ENCODE measurements at regions not wholly inside any gene's neighbourhood (a gene's known extent, or its start where the extent isn't known, plus 50 kb on each side); places are given as distances from the start of the nearest gene placed in this dataset.

DNA sequence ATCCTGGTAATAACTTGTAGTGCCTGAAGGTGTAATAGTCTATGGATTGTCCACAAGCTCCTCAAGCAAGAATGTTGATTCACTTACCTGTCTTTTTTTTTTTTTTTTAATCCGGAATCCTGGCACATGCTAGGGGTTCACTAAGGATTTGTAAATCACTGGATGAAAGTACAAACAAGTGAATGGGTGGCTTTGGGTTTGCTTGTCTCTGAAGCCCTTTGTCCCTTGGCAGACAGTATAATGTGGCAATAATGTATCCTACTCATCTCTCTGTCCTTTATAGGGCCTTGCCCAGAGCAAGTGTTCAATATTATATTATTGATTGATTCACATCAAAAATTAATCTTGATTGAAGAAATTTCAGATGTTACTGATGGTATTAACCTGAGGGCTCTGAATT is 334.0 kb upstream of the CPEB2 start:
- DNase-seq = no peak

DNA sequence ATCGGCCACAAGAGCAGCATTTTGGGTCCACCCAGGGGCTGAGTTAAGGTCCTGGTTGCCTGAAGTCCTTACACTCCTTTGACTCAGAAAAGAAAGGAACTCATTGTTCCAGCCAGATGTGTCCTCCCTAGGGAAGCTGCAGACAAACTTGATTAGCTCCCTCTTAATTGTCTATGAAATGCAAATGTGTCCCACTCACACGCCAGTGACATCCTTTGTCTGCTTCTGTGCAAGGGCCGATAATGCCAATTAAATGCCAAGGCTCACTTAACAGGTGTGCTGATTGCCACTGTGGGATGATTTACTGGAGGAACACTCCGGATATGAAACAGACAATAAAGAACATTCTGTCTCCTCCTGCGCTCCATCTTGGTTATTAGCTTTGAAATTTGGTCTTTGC is 332.9 kb upstream of the CPEB2 start:
- no peak for DNase-seq

DNA sequence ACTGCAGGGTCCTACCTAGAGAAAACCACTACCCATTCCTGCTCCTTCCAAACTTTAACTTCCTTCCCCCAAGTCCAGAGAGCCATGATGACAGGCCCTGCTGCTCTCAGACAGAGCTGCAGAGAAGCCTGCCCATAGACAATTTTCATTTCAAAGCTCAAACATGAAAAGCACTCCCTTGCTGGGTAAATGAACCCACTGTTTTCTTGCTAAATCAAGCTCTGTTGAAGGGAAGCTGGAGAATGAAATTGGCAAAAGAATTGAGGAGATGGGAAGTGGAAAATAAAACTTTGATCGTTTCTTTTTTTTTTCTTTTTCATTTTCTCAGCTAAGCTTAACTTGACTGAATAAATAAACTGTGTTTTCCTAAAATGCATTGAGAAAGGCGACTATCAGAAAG is 331.1 kb upstream of the CPEB2 start:
- DNase-seq = no peak

DNA sequence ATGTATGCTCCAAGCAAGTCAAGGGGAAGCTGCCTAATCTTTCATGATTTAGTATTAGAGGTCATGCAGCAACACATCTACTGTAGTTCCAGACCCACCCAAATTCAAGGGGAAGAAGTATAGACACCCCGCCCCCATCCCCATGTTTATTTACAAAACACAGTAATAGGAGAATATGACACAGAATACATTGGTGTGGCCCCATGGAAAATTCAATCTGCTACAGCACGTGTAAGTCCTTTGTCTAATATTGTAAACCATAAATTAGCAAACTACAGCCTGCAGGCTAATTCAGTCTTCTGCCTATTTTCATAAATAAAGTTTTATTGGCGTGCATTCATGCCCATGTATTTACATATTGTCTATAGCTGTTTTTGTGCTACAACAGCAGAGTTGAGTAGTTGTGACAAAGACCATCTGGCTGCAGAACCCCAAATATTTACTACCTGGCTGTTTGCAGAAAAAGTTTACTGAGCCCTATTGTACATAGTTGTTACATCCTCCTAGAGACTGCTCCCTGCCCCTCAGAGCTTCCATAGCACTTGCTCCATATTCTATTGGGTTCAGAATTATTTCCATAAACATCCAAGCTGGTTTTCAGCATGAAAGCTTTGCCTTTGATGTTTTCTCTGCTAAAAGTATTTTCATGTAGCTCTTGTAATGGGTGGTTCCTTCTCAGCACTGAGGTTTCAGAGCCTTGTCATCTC is 326.8 kb upstream of the CPEB2 start:
- no peak for DNase-seq

DNA sequence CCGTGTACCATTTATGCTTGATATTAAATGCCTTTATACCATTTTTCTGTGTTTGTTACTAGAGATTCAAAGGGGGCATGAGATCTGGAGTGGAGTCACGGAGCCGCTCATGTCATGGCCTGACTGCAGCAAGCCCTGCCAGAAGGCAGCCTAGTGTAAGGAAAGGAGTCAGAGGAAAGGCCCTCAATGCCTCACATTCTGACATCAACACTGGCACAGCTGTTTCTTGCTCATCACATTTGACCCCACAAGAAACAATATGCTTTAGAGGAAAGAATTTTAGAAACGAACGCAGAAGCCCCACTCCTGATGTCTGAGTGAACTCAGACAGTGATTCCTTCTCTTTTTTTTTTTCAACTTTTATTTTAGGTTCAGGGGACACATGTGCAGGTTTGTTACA is 322.4 kb upstream of the CPEB2 start:
- DNase-seq = no peak

DNA sequence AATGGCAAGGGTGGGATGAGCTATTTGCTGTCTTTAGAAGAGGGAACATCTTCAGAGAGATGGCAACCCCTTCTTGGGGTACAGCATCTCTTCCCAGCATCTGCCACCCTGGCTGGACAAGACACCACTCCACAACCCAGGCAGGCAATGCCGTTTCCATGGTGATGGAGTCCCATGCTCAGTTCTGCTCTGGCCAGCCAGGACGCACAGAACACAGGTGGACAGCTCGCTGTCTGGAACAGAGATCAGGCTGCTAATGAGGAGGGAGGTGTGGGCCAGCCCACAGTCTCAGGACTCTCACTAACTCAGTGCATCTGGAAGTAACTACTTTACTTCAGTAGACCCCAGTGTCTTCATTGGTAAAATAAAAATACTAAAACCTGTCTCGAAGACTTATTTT is 321.0 kb upstream of the CPEB2 start:
- no peak for DNase-seq

DNA sequence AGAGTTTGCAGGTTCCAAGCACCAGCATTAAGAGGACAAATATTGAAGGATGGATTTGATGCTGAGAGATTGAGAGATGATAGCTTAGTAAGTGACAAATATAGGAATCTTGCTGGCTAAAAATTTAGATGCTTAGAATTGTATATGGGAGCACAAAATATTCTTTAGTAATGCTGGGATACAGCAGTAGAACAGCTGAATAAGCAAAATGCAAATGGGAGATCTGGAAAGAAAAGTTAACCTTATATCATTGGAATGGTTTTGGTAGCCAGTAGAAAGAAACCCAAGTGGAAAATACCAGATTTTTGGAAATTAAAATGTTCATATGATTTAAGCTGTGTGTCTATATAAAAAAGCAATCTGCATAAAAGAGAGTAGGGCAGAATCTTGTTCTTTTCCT is 308.6 kb upstream of the CPEB2 start:
- no peak for DNase-seq

DNA sequence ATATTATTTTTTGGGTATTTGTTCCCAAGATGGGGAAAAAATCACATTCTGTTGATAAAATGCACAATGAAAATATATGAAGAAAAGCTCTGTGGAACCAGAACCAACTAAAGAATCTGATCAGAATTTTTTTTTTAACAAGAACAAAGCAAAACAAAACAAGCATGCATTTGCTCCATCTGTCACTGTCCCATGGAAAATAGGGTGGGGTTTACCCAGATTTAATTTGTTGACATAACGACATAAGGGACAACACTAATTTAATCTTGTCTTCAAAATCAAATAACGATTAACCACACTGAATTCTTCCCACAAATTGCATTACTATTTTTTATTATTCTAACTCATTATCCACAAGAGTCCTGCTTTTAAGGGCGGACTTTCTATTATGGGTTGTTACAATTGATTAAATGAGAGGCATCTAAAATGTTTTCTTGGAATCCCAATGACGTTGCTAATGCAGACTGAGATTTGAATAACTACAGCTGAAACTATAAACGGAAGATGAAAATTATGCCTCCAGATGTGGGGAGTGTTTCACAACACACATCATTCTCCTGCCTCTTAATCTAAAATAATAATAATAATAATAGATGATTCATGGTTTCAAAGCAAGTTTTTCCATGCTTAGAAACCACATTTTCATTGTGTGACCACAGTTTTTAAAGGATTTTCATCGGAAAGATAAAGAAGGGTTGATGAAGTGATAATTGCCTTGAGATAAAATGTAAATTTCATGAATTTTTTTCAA is 307.0 kb upstream of the CPEB2 start:
- DNase-seq = no peak

DNA sequence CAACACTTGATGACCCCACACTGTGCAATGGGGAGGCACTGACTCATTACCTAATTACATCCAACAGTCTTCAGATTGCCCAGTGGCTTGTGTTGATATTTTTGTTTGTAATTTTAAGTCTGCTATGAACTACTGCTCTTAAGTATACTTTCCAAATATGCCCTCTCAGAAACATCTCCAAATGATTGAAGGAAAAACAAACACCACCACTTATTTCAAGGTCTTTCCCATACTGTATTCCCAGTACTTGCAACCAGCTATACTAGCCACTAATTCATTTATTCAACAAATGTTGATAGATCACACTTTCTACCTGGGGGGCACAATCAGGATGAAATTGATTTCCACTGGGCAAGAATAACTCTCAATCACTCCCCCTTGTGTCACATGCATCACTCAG is 302.2 kb upstream of the CPEB2 start:
- no peak for DNase-seq

DNA sequence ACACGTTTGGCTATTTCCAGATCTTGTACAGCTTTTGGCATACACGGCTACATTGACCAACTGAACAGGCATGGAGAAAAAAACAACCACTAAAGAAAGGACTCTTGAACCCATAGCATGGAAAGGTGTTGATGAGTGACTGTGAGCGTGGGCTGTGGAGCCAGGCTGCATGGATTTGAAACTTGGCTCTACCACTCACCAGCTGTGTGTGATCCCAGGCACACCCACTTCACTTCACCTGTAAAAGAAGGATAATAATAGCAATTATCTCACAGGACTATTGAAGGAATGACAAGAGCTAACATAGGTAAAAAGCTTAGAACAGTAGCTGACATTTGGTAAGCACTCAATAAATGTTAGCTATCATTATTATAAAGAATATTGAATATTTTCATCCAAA is 301.7 kb upstream of the CPEB2 start:
- DNase-seq = no peak

DNA sequence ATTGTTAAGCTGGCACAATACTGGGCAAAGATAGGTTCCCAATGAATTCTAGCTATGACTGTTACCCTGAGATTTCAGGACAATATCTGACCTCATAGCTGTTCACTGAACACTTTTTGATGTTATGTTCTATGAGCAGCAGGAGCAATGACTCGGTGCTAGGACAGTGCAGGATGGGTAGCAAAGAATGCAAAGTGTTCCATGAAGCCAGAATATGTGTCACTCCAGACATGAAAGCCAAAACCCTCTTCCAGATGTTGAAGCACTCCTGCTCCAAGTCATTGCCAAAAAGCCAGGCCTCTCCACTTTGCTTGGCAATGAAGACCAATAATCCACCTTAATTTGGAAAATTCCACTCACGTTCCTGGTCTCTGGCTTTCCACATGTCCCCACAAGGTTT is 300.9 kb upstream of the CPEB2 start:
- no peak for DNase-seq

DNA sequence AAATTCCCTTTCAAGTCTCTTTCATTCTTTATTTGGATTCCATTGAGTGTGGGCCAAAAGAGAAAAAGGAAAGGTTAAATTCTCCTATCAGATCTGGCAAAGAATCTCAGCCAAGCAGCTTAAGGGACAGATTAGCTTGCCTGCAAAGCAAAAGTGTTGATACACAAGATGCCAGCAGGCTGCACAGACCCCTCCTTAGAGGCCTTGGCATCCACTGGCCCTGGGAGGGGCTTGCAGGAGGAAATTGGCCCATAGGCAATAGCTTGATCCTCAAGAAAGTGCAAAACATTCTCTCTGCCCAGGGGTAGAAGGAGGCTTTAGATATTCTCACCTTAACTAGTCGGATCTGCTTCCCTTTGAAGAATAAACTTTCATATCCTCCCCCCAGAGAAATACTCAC is 300.4 kb upstream of the CPEB2 start:
- no peak for DNase-seq

DNA sequence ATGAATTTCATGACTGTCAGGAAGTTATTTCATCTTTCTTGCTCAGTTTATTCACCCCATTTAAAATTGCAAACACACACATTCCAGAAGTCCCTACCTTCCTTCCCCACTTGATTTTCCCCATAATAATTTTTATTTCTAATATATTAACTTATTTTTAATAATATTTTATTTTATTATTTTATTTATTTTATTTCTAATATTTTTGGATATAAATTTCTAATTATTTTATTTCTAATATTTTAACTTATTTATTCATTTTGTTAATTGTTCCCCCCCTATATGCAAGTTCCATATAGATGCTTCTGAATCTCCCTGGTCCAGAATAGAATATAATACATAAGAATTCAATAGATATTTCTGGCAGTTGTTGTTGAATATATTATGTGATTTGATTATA is 293.7 kb upstream of the CPEB2 start:
- DNase-seq = no peak

DNA sequence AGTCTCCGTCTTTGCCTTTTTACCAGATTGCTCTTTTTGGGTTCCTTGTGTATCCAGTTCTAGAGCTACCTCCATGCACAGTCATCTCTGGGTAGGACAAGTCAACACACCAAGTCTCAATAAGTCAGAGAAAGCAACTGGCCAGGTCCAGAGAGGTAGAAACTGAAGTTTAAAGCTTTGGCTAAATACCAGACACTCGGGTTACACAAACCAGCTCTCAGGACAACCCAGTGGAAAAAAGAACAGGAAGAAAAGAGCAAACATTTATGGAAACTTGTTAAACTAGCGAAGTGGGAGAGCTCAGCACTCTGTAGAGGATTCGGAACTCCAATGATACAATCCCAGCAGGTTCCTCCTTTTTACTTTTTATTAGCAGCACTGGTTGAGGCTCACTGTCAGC is 291.0 kb upstream of the CPEB2 start:
- no peak for DNase-seq

DNA sequence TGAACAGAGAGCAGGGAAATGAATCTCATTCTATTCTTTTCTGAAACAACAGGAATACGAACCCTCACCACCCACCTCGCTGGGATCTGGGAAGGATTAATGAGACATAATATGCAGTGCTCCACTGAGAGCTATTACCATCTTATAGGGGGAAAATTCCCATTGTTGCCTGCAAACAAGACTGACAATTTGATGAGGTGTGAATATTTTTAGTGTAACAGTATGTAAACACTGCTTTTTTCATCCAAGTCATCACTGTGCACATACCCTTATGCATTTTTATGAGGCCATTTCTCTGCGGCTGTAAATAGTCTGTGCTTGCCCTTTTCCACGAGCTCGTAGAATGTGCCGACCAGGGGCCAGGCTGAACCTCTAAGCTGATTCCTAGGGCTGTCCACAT is 285.6 kb upstream of the CPEB2 start:
- DNase-seq = no peak

DNA sequence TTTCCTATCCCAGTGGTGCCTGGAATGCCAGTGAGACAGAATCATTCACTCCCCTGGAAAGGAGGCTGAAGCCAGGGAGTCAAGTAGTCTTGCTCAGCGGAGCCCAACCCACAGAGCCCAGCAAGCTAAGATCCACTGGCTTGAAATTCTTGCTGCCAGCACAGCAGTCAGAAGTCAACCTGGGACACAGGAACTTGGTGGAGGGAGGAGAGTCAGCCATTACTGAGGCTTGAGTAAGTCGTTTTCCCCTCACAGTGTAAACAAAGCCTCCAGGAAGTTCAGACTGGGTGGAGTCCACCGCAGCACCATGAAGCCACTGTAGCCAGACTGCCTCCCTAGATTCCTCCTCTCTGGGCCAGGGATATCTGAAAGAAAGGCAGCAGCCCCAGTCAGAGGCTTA is 283.2 kb upstream of the CPEB2 start:
- DNase-seq = no peak

DNA sequence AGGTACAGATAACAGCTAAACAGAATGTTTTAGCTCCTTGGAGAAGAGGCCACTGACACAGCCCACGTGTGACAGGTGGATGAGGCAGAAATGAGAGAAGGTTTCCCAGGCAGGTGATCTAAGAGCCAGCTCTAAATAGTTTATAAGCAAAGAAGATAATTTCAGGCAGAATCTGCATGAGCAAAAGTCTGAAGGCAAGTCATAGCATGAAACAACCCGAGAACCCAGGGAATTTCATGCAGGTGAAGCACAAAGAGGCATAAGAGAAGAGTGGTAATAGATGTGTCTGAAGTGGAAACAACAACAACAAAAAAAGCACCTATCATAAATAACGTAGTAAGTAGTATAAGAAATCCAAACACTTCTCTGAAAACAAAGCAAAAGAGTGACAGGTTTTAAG is 275.8 kb upstream of the CPEB2 start:
- DNase-seq = no peak

DNA sequence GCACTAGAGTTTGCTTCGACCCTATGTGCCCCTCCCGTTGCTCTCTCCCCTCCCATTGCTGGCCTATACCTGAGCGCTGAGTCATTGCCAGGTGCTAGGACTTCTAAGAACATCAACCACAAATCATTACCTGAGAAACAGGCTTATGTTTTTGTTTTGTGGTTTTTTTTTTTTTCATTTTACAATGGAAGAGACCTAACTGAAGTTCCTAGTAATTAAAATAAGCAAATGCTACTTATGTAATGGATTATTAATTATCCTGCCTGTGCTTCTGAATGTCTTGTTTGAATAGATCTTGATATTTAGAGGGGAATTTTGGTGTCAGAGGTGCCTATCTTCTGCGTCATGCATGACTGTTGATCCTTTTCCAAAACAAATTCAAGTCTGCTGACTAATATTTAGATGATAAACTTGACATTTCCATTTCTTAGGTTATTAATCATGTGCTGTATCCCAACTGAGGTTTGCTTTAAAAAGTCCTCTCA is 275.4 kb upstream of the CPEB2 start:
- DNase-seq = no peak

DNA sequence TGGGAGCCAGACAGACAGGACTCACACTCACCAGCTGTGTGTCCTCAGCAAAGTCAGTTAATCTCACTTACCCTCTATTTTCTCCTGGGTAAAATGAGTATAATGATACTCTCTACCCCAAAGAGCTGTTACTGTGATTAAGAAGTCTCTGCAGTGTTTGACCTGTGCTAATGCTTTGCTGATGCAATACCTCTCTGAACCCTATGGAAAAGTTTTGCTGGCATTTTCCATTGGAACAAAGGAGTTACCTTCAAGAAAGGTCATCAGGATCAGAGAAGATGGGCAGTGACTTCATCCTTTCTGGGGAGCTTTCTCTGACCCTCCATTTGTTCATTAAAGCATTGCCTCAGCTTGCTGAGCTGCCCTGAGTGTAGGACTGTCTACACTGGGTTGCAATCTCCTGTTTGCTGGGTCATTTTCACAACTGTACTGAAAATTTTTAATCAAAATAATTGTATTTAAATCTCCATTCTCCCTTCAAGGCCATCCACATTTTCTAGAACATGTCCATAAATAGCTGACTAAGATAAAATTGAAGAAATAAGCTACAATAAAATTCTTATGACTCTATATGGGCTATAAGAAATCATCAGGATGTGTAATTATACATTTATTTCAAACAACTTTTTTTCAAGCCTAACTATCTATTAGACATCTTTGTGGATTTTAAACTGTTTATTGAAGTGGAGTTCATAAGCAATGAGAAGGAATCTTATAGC is 272.8 kb upstream of the CPEB2 start:
- DNase-seq = no peak

DNA sequence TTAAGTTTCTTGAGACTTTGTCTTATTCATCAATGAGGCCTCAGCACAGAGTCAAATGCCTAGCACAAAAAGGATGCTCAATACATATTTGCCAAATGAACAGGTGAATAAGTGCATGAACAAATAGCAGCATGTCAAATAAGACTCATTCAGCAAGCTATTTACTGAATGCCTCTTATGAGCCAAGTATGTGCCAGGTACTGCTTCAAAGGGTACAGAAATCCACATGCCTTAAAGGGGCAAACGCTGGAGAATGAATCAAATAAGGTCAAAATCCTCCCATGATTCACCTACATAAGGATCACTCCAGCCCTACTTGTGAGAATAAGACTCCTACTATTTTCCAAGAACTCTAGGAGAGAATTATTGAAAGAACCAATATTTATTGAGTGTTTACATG is 260.2 kb upstream of the CPEB2 start:
- no peak for DNase-seq

DNA sequence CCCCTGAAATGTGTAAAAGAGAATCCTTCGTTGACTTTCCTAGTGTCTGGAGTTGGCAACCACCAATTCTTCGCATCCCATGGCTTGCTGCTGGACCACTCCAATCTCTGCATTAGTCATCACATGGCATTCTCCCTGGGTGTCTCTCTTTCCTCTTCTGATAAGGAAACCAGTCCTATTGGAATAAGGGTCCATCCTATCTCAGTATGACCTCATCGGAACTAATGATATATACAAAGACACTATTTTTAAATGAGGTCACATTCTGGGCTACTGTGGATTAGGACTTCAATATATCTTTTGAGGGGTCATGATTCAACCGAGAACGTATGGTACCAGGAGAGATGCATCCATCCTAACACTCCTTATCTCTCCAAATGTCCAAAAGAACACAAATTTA is 259.1 kb upstream of the CPEB2 start:
- no peak for DNase-seq

DNA sequence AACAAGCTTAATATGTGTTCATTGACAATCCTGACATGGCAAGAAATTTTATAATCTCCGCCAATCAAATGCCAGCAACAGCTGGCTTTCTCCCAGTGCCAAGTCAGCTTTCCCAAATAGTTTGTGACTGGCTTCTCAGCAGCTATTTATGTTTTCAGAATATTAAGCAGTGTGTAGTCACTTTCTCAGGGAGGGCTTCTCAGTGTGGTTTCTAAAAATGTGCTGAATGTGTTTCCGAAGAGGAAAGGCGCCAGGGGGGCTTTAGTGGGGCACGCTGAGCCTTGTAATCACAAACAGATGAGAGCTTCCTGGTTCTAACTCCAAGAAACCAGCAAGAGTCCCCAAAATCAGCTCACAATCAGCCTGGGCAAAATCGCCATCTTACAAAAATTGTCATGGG is 258.7 kb upstream of the CPEB2 start:
- no peak for DNase-seq

DNA sequence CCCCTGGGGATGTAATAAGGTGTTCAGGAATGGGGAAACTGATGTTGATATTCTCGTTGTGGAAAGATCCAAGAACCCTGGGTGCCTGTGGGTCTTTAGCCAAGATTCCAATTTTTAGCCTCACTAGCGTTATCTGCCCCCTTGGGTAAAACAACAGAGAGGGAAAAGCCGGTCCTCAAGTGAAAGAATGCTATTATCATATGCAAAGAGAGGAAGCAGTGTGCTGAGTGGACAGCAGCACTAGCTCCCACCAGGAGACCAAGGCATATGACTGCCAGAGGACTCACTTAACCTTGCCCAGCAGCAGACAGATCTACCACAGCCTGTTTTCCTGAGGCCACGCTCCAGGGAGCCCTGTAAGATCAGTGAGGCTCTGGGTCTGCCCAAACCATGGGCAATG is 257.9 kb upstream of the CPEB2 start:
- no peak for DNase-seq

DNA sequence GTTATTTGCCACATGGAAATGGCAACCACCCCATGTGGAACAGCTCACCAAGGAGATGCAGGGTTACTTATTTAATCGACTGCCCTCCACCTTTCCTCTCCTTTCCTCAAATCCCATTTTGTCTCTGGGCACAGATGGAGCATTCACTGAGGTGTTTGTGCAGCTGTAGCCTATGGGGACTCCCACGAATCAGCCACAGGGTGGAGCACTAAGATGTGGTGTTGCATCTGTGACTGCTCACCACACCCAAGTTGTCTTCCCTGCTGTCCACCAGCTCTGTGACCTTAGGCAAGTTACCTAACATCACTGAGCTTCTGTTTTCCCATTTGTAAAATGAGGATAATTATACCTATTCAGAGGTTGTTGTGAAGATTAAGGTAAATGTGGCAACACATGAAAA is 252.4 kb upstream of the CPEB2 start:
- no peak for DNase-seq
